Lung (tissue), 11 donors: ENCODE measurements at regions not wholly inside any gene's neighbourhood (a gene's known extent, or its start where the extent isn't known, plus 50 kb on each side); places are given as distances from the start of the nearest gene placed in this dataset.

Experiments
- ATAC-seq: fragments of 200-7000 bp; cut with Tn5 transposase; one replicate; pipeline ENCODE4 v1.9.1; 2020; ENCODE audit warnings: moderate number of reproducible peaks; ENCODE audit not compliant: insufficient read depth, low FRiP score
- DNase-seq, 3 donors: peaks; one replicate each; pipeline ENCODE4 v3.0.0-alpha.2; 2013 to 2017
- H3K27ac ChIP-seq, 2 donors: one replicate each; pipeline ENCODE4 v1.5.1; 2013; ENCODE audit warnings: mild to moderate bottlenecking in 2 of 2, moderate library complexity in 2 of 2, control low read depth in 1 of 2, inconsistent platforms in 1 of 2, low read depth in 1 of 2, low read length in 1 of 2
- H3K27me3 ChIP-seq, 3 donors: one replicate each; pipeline ENCODE4 v1.5.1; 2013; ENCODE audit warnings: low read length in 2 of 3; ENCODE audit not compliant: control insufficient read depth in 3 of 3, insufficient read depth in 3 of 3
- H3K36me3 ChIP-seq, 4 donors: one replicate each; pipeline ENCODE4 v1.5.1; 2013; ENCODE audit warnings: low read length in 4 of 4, mild to moderate bottlenecking in 1 of 4, moderate library complexity in 1 of 4; ENCODE audit not compliant: control insufficient read depth in 4 of 4, insufficient read depth in 4 of 4
- H3K4me1 ChIP-seq, 5 donors: one replicate each; pipeline ENCODE4 v1.5.1; 2013; ENCODE audit warnings: low read length in 5 of 5, mild to moderate bottlenecking in 2 of 5, moderate library complexity in 1 of 5; ENCODE audit not compliant: control insufficient read depth in 5 of 5, insufficient read depth in 5 of 5
- H3K4me3 ChIP-seq: one replicate; pipeline ENCODE4 v1.5.1; 2013; ENCODE audit warnings: mild to moderate bottlenecking, control low read depth, moderate library complexity
- H3K9ac ChIP-seq, 2 donors: one replicate each; pipeline ENCODE4 v1.5.1; 2013; ENCODE audit warnings: low read length in 2 of 2, control low read depth in 1 of 2; ENCODE audit not compliant: insufficient read depth in 1 of 2
- H3K9me3 ChIP-seq, 4 donors: one replicate each; pipeline ENCODE4 v1.5.1; 2013; ENCODE audit warnings: low read length in 3 of 4, mild to moderate bottlenecking in 1 of 4, moderate library complexity in 1 of 4; ENCODE audit not compliant: control insufficient read depth in 4 of 4, insufficient read depth in 3 of 4
- WGBS, 2 donors: extraction: QIAGEN DNeasy Blood & Tissue Kit; methylation state at CpG; one replicate each; pipeline ENCODE4 v1.1.7; 2013; 5-methylcytosine and 5-hydroxymethylcytosine counted together
- TF ChIP-seq, protein P1 (sequence below): IDR thresholded peaks from 2 replicates; pipeline ENCODE4 v1.5.1; 2012; ENCODE audit warnings: mild to moderate bottlenecking; ENCODE audit errors: control extremely low read depth, extremely low read depth
- donor health status: control.
- donor health status: control.
- donor health status: Bipolar disorder and iron deficiency.
- donor health status: healthy.
- donor health status: DM: yes; HTN: yes; CAD: no.

DNA sequence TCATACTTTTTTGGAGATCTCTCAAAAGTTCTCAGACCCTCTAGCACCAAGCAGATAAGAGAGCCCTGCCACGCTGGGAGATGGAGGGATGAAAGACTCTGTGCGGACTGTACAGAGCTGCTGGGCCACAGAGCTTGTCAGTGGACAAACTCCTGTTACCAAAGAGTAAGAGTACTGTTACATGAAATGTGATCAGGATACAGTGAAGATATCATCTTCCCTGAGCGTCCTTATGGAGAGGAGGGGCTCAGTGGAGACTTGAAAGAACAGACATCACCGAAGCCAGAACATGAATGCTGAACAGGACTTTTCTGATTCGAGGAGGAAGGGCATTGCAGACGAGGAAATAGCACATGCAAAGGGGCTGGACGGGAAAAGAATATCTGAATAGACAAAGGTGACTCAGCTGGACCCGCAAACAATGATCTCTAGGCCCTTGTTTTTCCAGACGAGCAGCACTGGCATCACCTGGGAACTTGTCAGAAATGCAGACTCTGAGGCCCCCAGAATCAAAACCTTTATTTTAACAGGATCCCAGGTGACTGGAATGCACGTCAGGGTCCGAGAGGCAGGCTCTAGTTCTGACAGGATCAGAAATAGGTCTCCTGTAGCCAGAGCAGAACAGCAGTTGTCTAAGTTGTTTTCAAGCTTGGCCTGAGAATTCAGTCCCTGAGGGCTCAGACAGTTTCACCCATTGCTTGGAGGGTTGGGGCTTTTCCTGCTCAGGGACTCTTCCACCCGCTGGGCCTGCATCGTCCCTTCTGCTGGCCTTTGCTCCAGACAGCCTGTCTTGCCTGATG, 277.9 kb downstream of the RPLP1 start:
- DNase-seq (no peak), ATAC-seq (no peak)
- H3K36me3 ChIP-seq, result no peaks in the 10 kb centered on the region
- TF ChIP-seq, protein P1, sequence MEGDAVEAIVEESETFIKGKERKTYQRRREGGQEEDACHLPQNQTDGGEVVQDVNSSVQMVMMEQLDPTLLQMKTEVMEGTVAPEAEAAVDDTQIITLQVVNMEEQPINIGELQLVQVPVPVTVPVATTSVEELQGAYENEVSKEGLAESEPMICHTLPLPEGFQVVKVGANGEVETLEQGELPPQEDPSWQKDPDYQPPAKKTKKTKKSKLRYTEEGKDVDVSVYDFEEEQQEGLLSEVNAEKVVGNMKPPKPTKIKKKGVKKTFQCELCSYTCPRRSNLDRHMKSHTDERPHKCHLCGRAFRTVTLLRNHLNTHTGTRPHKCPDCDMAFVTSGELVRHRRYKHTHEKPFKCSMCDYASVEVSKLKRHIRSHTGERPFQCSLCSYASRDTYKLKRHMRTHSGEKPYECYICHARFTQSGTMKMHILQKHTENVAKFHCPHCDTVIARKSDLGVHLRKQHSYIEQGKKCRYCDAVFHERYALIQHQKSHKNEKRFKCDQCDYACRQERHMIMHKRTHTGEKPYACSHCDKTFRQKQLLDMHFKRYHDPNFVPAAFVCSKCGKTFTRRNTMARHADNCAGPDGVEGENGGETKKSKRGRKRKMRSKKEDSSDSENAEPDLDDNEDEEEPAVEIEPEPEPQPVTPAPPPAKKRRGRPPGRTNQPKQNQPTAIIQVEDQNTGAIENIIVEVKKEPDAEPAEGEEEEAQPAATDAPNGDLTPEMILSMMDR, result no peak
- H3K4me1 ChIP-seq, result peaks cover 0 to 13% (median 4%) of the 10 kb centered on the region in 5 donors
- H3K27ac ChIP-seq, result no peak overlapping the region
- H3K9me3 ChIP-seq, result peaks cover 0 to 2% (median 0%) of the 10 kb centered on the region in 4 donors
- H3K27me3 ChIP-seq, result no peaks in the 10 kb centered on the region
- 79 to 83% methylated on average over 13 of the region's 13 CpGs for WGBS, 2 donors
- H3K9ac ChIP-seq, result no peak overlapping the region
- no peak overlapping the region for H3K4me3 ChIP-seq

DNA sequence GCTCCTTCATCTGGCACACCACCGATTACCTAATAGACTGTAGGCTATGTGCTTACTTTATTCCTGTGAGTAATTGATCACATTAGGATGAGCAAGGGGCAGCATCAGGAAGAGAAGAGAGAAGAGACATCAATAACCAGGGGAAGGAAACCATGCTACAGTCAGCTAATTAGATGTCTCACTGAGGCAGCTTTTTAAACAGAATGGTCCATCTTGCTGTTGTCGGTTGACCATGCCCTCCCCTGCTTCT, 278.4 kb downstream of the RPLP1 start:
- Histone ChIP-seq H3K9me3 (peaks cover 0 to 2% (median 0%) of the 10 kb centered on the region in 4 donors), H3K27me3 (no peaks in the 10 kb centered on the region), H3K36me3 (no peaks in the 10 kb centered on the region), H3K9ac (no peak overlapping the region), H3K27ac (no peak overlapping the region), H3K4me3 (no peak overlapping the region), H3K4me1 (peaks cover 0 to 17% (median 4%) of the 10 kb centered on the region in 5 donors)
- DNase-seq (no peak), ATAC-seq (no peak)
- TF ChIP-seq, protein P1, result no peak
- WGBS, 2 donors, result 91% methylated on average over 2 of the region's 2 CpGs

DNA sequence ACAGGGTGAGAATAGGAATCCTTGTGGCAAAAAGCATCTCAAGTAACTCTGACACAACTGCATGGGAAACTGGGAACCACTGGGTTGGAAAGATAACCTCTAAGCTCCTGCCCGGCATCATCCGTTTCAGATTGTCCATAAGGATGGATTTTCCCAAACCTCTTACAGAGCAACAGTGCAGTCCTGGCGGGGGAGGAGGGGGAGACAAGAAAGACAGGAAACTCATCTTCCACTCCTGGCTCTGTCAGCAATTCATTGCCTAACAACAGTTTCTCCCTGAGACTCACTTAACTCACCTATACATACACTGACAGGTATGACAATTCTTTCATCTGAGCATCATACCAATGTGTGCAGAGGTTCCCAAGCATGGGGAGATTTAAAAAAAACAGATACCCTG, 279.0 kb downstream of the RPLP1 start:
- ATAC-seq, result no peak
- peaks cover 0 to 2% (median 0%) of the 10 kb centered on the region in 4 donors for H3K9me3 ChIP-seq
- 89 to 97% methylated on average over 3 of the region's 3 CpGs for WGBS, 2 donors
- no peaks in the 10 kb centered on the region for H3K27me3 ChIP-seq
- H3K27ac ChIP-seq, result no peak overlapping the region
- peaks cover 0 to 17% (median 0%) of the 10 kb centered on the region in 5 donors for H3K4me1 ChIP-seq
- DNase-seq, result no peak
- no peak overlapping the region for H3K9ac ChIP-seq
- TF ChIP-seq, protein P1, result no peak
- H3K36me3 ChIP-seq, result no peaks in the 10 kb centered on the region
- H3K4me3 ChIP-seq, result no peak overlapping the region

DNA sequence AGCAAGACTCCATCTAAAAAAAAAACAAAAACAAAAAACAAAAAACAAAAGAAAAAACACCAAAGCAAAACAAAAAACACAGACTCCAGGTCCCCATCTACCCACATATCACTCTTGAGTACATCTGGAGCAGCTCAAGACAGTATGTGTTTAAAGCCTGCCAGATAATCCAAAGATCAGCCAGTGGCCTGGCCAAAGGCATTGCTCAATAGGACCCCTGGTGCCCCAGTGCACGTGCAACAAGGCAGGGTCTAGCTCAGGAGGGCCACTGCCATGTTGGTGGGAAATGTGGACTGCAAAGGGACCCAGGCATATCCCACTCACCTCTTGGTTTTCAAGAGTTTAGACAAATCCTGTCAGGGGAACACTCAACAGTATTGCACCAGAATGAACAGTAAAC, 279.5 kb downstream of the RPLP1 start:
- Histone ChIP-seq H3K4me1 (peaks cover 0 to 15% (median 0%) of the 10 kb centered on the region in 5 donors), H3K9me3 (peaks cover 0 to under 1% (median 0%) of the 10 kb centered on the region in 4 donors), H3K4me3 (no peak overlapping the region), H3K9ac (no peak overlapping the region), H3K27ac (no peak overlapping the region), H3K27me3 (no peaks in the 10 kb centered on the region), H3K36me3 (no peaks in the 10 kb centered on the region)
- TF ChIP-seq, protein P1, result no peak
- WGBS, 2 donors, result 52 to 62% methylated on average over 1 of the region's 1 CpG
- no peak for ATAC-seq
- DNase-seq, result no peak
